Activated CD4-positive, CD25-positive, alpha-beta regulatory T cell treated with anti-CD3 and anti-CD28 coated beads, Interleukin-2, amount 50 U/mL, for 72 hours (primary cell): ENCODE measurements at regions not wholly inside any gene's neighbourhood (a gene's known extent, or its start where the extent isn't known, plus 50 kb on each side); places are given as distances from the start of the nearest gene placed in this dataset.

ENCODE experiments used
- DNase-seq: peaks from one replicate; pipeline ENCODE4 v3.0.0; 2021

DNA sequence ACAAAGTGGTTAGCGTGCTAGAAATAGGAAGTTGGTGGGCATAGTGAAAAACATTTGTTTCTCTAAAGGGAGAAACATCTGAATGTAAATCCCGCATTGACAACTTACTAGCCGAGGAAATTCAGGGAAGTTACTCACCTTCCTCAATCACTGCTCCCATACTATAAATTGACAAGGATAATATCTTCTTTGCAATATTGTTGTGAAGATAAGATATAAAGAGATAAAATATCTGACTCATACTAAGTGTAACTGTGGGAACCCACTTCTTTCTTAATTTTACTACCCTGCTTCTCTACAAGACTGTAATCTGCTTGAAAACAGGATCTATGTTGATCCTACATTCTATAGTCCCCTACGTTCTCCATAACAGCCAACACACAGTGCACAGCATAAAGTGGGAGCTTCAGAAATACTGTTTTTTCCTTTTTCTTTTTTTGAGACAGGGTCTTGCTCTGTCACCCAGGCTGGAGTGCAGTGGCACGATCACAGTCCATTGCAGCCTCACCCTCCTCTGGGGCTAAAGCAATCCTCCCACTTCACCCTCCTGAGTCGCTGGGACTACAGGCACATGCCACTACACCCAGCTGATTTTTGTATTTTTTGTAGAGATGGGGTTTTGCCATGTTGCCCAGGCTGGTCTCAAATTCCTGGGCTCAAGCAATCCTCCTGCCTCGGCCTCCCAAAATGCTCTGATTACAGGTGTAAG lies 57.4 kb upstream of the C1orf21 start:
- DNase-seq = no peak

DNA sequence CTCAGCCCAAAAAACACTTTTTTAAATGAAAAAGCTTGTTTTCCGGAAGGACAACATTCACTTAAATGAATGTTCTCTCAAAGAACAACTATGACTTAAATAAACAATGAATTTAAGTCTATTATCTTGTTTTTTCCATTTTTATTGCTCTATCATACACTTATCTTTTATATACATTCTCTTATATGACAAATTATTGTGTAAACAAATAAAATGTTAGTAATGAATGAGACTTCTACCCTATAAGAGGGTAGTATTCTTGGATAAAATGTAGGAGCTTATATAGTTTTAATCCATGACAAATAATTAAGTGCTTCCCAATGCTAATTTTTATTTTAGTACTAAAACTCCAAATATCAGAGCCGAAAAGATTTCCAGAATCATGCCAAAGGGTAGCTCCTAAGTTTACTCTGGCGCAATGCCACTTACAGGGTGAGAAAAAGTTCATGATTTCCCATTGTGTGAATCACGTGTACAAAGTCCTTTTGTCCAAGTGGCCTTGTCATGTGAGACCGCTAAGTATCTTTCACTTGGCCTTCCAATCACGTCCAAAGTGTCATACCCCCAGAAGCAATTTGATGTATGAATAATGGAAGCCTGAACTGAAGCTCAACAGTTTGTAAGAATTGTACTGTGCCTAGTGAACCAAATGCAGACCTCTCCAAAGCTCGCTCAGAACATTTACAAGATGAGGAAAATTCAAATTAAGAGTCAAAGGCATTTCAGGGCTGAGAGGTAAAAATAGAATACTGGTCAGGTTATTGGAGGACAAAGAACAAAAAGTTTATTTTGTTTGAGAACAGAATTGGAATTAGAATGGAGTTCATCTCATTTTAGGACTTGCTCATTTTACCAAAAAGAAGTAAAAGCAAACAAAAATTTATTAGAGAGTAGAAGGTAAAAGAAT lies 56.6 kb upstream of the C1orf21 start:
- DNase-seq = no peak

DNA sequence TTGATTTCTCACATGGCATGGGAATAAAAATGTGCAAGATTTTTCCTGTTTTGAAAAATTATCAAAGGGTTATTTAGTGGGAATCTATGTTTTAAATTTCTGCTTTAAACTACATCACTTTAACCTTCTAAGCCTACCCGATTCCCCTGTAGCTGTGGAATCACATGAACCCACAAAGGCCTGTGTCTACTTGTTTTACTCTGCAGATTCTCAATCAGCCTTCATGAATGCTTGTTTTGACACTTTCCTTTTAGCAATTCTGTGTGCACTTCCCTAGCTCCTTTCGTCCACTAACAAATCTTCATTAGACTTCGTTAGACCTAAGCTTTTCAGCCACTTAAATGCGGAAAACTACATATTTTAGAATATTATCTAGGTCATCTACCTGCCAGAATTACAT lies 56.0 kb upstream of the C1orf21 start:
- DNase-seq = no peak
